GM18498 (cell line): ENCODE measurements at regions not wholly inside any gene's neighbourhood (a gene's known extent, or its start where the extent isn't known, plus 50 kb on each side); places are given as distances from the start of the nearest gene placed in this dataset.

Experiments
- ATAC-seq: cut with Tn5 transposase; IDR thresholded peaks from one replicate; pipeline ENCODE4 v1.9.1; 2021; ENCODE audit warnings: mild to moderate bottlenecking, moderate library complexity; ENCODE audit not compliant: unreplicated experiment

- ATAC-seq = no peak
These were observed 994.0 kb downstream of the GRIK2 start for GRCh38 chr6:102387326-102388033.

- no peak for ATAC-seq
These were observed 987.7 kb downstream of the GRIK2 start for GRCh38 chr6:102381203-102381602.

- no peak for ATAC-seq
These were observed 962.7 kb downstream of the GRIK2 start for GRCh38 chr6:102356170-102356569.

- ATAC-seq = no peak
These were observed 962.1 kb downstream of the GRIK2 start for GRCh38 chr6:102355578-102355977.

GRCh38 chr6:102352552-102352951 lies 959.0 kb downstream of the GRIK2 start:
- no peak for ATAC-seq

GRCh38 chr6:102344769-102345168 lies 951.3 kb downstream of the GRIK2 start:
- ATAC-seq = no peak

- no peak for ATAC-seq
These were observed 946.8 kb downstream of the GRIK2 start for GRCh38 chr6:102340311-102340710.

- no peak for ATAC-seq
These were observed 940.2 kb downstream of the GRIK2 start for GRCh38 chr6:102333736-102334135.

- no peak for ATAC-seq
These were observed 934.3 kb downstream of the GRIK2 start for GRCh38 chr6:102327697-102328225.

GRCh38 chr6:102313699-102314098 lies 920.2 kb downstream of the GRIK2 start:
- ATAC-seq = no peak

- no peak for ATAC-seq
These were observed 916.2 kb downstream of the GRIK2 start for GRCh38 chr6:102309700-102310099.

GRCh38 chr6:102300350-102300749 lies 906.8 kb downstream of the GRIK2 start:
- no peak for ATAC-seq

- ATAC-seq = no peak
These were observed 904.5 kb downstream of the GRIK2 start for GRCh38 chr6:102298051-102298450.
